ENCODE measurements at regions not wholly inside any gene's neighbourhood (a gene's known extent, or its start where the extent isn't known, plus 50 kb on each side); places are given as distances from the start of the nearest gene placed in this dataset.

GRCh38 chr2:34723683-34724082 is 1124.6 kb upstream of the FAM98A start:
- Histone ChIP-seq H3K9me3 (ENCODE audit: control insufficient read depth, insufficient read depth, low read length) (no peaks in the 10 kb centered on the region), H3F3A (ENCODE audit: control insufficient read depth, insufficient read depth) (no peaks in the 10 kb centered on the region), H3K9me2 (replicated peaks; ENCODE audit: control insufficient read depth, low read length) (no peaks in the 10 kb centered on the region), H3K27me3 (ENCODE audit: control insufficient read depth, low read length) (no peaks in the 10 kb centered on the region), H4K20me1 (ENCODE audit: control insufficient read depth, insufficient read depth, low read depth, low read length) (no peaks in the 10 kb centered on the region), H3K27ac (ENCODE audit: low read depth, low read length) (no peak overlapping the region), H3K4me2 (ENCODE audit: low read length) (no peak overlapping the region), H3K79me2 (ENCODE audit: control insufficient read depth, low read length) (no peaks in the 10 kb centered on the region), H3K4me3 (ENCODE audit: low read length) (no peak overlapping the region), H3K36me3 (ENCODE audit: control insufficient read depth, low read length) (no peaks in the 10 kb centered on the region), H3K4me1 (ENCODE audit: control insufficient read depth, low read length) (no peaks in the 10 kb centered on the region)
- TF ChIP-seq CTCF (IDR thresholded peaks at IDR 0.05; ENCODE audit: low read depth, low read length, poor library complexity, severe bottlenecking) (no peak), EZH2phosphoT487 (IDR thresholded peaks at IDR 0.05; ENCODE audit: borderline replicate concordance, low read length) (no peak)

DNA sequence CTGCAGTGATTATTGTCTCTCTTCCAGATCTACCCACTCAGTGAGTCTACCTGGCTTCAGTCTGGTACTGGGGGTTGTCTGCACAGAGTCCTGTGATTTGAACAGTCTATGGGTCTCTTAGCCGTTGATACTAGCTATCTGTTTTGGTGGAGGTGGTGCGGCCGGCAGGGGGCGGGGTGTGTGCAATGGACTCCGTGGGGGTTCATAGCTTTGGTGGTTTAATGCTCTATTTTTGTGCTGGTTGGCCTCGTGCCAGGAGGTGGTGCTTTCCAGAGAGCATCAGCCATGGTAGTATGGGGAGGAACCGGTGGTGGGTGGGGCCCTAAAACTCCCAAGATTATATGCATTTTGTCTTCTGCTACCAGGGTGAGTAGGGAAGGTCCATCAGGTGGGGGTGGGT is 1120.1 kb upstream of the FAM98A start:
- Histone ChIP-seq H3K36me3 (ENCODE audit: control insufficient read depth, low read length) (no peaks in the 10 kb centered on the region), H3K9me3 (ENCODE audit: control insufficient read depth, insufficient read depth, low read length) (no peaks in the 10 kb centered on the region), H3K79me2 (ENCODE audit: control insufficient read depth, low read length) (no peaks in the 10 kb centered on the region), H3K4me2 (ENCODE audit: low read length) (no peak overlapping the region), H4K20me1 (ENCODE audit: control insufficient read depth, insufficient read depth, low read depth, low read length) (no peaks in the 10 kb centered on the region), H3F3A (ENCODE audit: control insufficient read depth, insufficient read depth) (no peaks in the 10 kb centered on the region), H3K4me3 (ENCODE audit: low read length) (no peak overlapping the region), H3K27ac (ENCODE audit: low read depth, low read length) (no peak overlapping the region), H3K4me1 (ENCODE audit: control insufficient read depth, low read length) (no peaks in the 10 kb centered on the region), H3K9me2 (replicated peaks; ENCODE audit: control insufficient read depth, low read length) (no peaks in the 10 kb centered on the region), H3K27me3 (ENCODE audit: control insufficient read depth, low read length) (no peaks in the 10 kb centered on the region)
- no peak for TF ChIP-seq CTCF (IDR thresholded peaks at IDR 0.05; ENCODE audit: low read depth, low read length, poor library complexity, severe bottlenecking)
- no peak for TF ChIP-seq EZH2phosphoT487 (IDR thresholded peaks at IDR 0.05; ENCODE audit: borderline replicate concordance, low read length)

DNA sequence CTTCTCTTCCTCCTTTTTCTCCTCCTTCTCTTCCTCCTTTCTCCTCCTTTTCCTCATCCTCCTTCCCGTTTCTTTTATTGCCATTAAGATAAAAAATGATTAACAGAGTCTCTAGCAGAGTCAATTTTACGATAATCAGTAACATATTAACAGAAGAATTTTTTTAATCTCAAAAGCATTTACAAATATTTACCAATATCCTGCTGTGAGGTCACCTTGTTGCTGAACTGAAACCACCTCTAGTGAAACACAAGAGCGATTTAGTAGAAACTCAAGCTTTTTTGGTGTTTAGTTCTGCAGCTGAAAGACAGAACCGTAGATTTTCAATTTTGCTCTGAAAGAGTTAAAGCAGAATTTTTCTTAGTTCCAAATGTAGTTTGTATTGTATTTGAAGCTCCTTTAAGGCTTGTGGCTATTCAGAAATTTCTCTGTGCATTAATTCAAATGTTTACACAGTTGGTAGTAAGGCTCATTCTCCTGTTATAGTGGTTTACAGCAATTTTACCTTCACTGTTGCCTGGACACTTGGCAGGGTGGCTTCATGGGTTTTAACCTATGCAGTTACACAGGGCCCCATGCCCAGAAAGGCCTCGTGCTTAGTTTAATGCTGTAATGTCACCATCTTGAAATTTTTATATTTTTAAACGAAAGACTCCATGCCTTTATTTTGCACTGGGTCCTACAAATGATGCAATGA is 1106.6 kb upstream of the FAM98A start:
- Histone ChIP-seq H3K9me3 (ENCODE audit: control insufficient read depth, insufficient read depth, low read length) (no peaks in the 10 kb centered on the region), H3K27ac (ENCODE audit: low read depth, low read length) (no peak overlapping the region), H3F3A (ENCODE audit: control insufficient read depth, insufficient read depth) (no peaks in the 10 kb centered on the region), H3K36me3 (ENCODE audit: control insufficient read depth, low read length) (no peaks in the 10 kb centered on the region), H3K27me3 (ENCODE audit: control insufficient read depth, low read length) (no peaks in the 10 kb centered on the region), H3K79me2 (ENCODE audit: control insufficient read depth, low read length) (no peaks in the 10 kb centered on the region), H3K4me3 (ENCODE audit: low read length) (no peak overlapping the region), H4K20me1 (ENCODE audit: control insufficient read depth, insufficient read depth, low read depth, low read length) (no peaks in the 10 kb centered on the region), H3K4me2 (ENCODE audit: low read length) (no peak overlapping the region), H3K9me2 (replicated peaks; ENCODE audit: control insufficient read depth, low read length) (no peaks in the 10 kb centered on the region), H3K4me1 (ENCODE audit: control insufficient read depth, low read length) (no peaks in the 10 kb centered on the region)
- TF ChIP-seq EZH2phosphoT487 (IDR thresholded peaks at IDR 0.05; ENCODE audit: borderline replicate concordance, low read length) (no peak), CTCF (IDR thresholded peaks at IDR 0.05; ENCODE audit: low read depth, low read length, poor library complexity, severe bottlenecking) (no peak)
